Retinal pigment epithelial cell (primary cell): ENCODE measurements at regions not wholly inside any gene's neighbourhood (a gene's known extent, or its start where the extent isn't known, plus 50 kb on each side); places are given as distances from the start of the nearest gene placed in this dataset.
A peak's percentile ranks its signal among the peaks of the same experiment; 100 is the strongest.

ENCODE experiments used
- DNase-seq: peaks from one replicate; pipeline ENCODE4 v3.0.0-alpha.2; 2010; ENCODE audit warnings: low read depth
- H3K4me3 ChIP-seq: 2 replicates; pipeline ENCODE4 v1.5.1; 2011; ENCODE audit warnings: mild to moderate bottlenecking, low read length, control low read depth, moderate library complexity
- CTCF ChIP-seq: conservative IDR thresholded peaks from 2 replicates; pipeline ENCODE4 v1.5.1; 2011; ENCODE audit warnings: low read depth, low read length, control low read depth, inconsistent platforms

GRCh38 chr2:188746727-188747126 is 227.4 kb upstream of the COL3A1 start:
- TF ChIP-seq CTCF: no peak
- DNase-seq: no peak
- H3K4me3 ChIP-seq: no peak overlapping the region

- DNase-seq: no peak
- TF ChIP-seq CTCF: no peak
- H3K4me3 ChIP-seq: no peak overlapping the region
Measured at GRCh38 chr2:188751816-188752215, 222.4 kb upstream of the COL3A1 start.

GRCh38 chr2:188752311-188752710 is 221.9 kb upstream of the COL3A1 start:
- H3K4me3 ChIP-seq: no peak overlapping the region
- no peak for DNase-seq
- no peak for TF ChIP-seq CTCF

- H3K4me3 ChIP-seq: no peak overlapping the region
- no peak for TF ChIP-seq CTCF
- no peak for DNase-seq
Measured at GRCh38 chr2:188762151-188762550, 212.0 kb upstream of the COL3A1 start.

- TF ChIP-seq CTCF: peak; percentile 49
- DNase-seq: no peak
- H3K4me3 ChIP-seq: no peak overlapping the region
Measured at GRCh38 chr2:188765522-188766470, 208.4 kb upstream of the COL3A1 start.

GRCh38 chr2:188766471-188766856 is 207.7 kb upstream of the COL3A1 start:
- no peak overlapping the region for H3K4me3 ChIP-seq
- no peak for DNase-seq
- no peak for TF ChIP-seq CTCF

GRCh38 chr2:188767176-188767575 is 207.0 kb upstream of the COL3A1 start:
- DNase-seq: no peak
- TF ChIP-seq CTCF: no peak
- no peak overlapping the region for H3K4me3 ChIP-seq
